ENCODE measurements at regions not wholly inside any gene's neighbourhood (a gene's known extent, or its start where the extent isn't known, plus 50 kb on each side); places are given as distances from the start of the nearest gene placed in this dataset.
A peak's percentile ranks its signal among the peaks of the same experiment; 100 is the strongest.

GRCh38 chrX:94576367-94577004, 902.5 kb downstream of the FAM133A start:
- Histone ChIP-seq H3K36me3 (no peaks in the 10 kb centered on the region), H3K4me1 (no peaks in the 10 kb centered on the region), H3K4me2 (no peak overlapping the region), H3K27ac (no peak overlapping the region), H3K9ac (no peak overlapping the region), H3K9me3 (replicated peaks in 1 of 11) (no peaks in the 10 kb centered on the region; a peak in 1 of 22 replicates), H4K20me1 (no peaks in the 10 kb centered on the region; a peak in 1 of 22 replicates), H3K27me3 (peaks cover 20 to 91% (median 75%) of the 10 kb centered on the region in 11 experiments; a peak in 20 of 22 replicates), H3K4me3 (no peak overlapping the region)
- TF ChIP-seq Cebpa-rat (IDR thresholded peaks at IDR 0.05) = no peak

- Histone ChIP-seq H3K9ac (no peak overlapping the region), H3K27me3 (peaks cover 9 to 79% (median 48%) of the 10 kb centered on the region in 11 experiments; a peak in 18 of 22 replicates), H3K4me2 (no peak overlapping the region), H3K4me1 (no peaks in the 10 kb centered on the region), H3K4me3 (no peak overlapping the region), H3K27ac (no peak overlapping the region), H3K9me3 (replicated peaks in 1 of 11) (no peaks in the 10 kb centered on the region), H4K20me1 (no peaks in the 10 kb centered on the region; a peak in 1 of 22 replicates), H3K36me3 (no peaks in the 10 kb centered on the region)
- no peak for TF ChIP-seq Cebpa-rat (IDR thresholded peaks at IDR 0.05)
Observed at GRCh38 chrX:94600077-94600476, 926.1 kb downstream of the FAM133A start.

GRCh38 chrX:94612140-94612539, 938.1 kb downstream of the FAM133A start:
- Histone ChIP-seq H3K36me3 (no peaks in the 10 kb centered on the region), H4K20me1 (0 out of 22 replicates have a peak, but pooled peaks cover 0 to 7% (median 0%) of the 10 kb centered on the region in 11 experiments), H3K4me2 (no peak overlapping the region), H3K27ac (no peak overlapping the region), H3K9me3 (replicated peaks in 1 of 11) (peaks cover 0 to 11% (median 8%) of the 10 kb centered on the region in 11 experiments; a peak in 16 of 22 replicates), H3K4me3 (no peak overlapping the region), H3K4me1 (no peaks in the 10 kb centered on the region), H3K9ac (no peak overlapping the region), H3K27me3 (peaks cover 36 to 95% (median 79%) of the 10 kb centered on the region in 11 experiments; a peak in 21 of 22 replicates)
- TF ChIP-seq Cebpa-rat (IDR thresholded peaks at IDR 0.05) = no peak

DNA sequence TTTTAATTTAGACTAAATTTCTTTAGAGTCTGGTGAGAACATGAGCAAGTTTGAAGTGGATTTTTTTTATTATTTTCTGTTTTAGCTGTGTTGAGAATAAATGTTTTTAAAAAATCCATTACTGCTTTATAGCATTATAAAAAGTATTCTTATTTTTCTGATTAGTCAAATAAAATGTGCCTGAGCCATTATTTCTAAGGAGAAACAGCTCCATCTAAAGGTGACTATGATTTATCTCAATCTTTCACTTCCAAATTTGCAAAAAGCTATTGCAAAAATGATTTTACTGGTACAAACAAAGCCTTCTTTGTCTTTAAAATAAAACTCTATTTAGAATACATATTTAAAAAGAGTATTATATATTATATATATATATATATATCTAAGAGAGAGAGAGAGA, 959.2 kb downstream of the FAM133A start:
- Histone ChIP-seq H3K4me3 (no peak overlapping the region), H3K27me3 (peaks cover 0 to 45% (median 20%) of the 10 kb centered on the region in 11 experiments; a peak in 15 of 22 replicates), H3K9ac (no peak overlapping the region), H3K27ac (no peak overlapping the region), H3K4me2 (no peak overlapping the region), H3K9me3 (replicated peaks in 1 of 11) (peaks cover 31 to 42% (median 35%) of the 10 kb centered on the region in 11 experiments), H3K4me1 (no peaks in the 10 kb centered on the region), H3K36me3 (no peaks in the 10 kb centered on the region), H4K20me1 (no peaks in the 10 kb centered on the region)
- TF ChIP-seq Cebpa-rat (IDR thresholded peaks at IDR 0.05) = no peak

GRCh38 chrX:94635003-94635402, 961.0 kb downstream of the FAM133A start:
- no peaks in the 10 kb centered on the region for H4K20me1 ChIP-seq
- H3K27ac ChIP-seq = no peak overlapping the region
- H3K36me3 ChIP-seq = no peaks in the 10 kb centered on the region
- no peaks in the 10 kb centered on the region for H3K4me1 ChIP-seq
- no peak overlapping the region for H3K9ac ChIP-seq
- H3K4me3 ChIP-seq = peak overlapping the region in 1 of 10 experiments; percentile 7; a peak in 1 of 20 replicates
- H3K4me2 ChIP-seq = no peak overlapping the region
- no peak for TF ChIP-seq Cebpa-rat (IDR thresholded peaks at IDR 0.05)
- H3K9me3 ChIP-seq (replicated peaks in 1 of 11) = peaks cover 31 to 52% (median 38%) of the 10 kb centered on the region in 11 experiments
- H3K27me3 ChIP-seq = peaks cover 0 to 44% (median 25%) of the 10 kb centered on the region in 11 experiments; a peak in 20 of 22 replicates

- Histone ChIP-seq H3K27me3 (peaks cover 28 to 96% (median 70%) of the 10 kb centered on the region in 11 experiments), H3K4me3 (no peak overlapping the region), H3K27ac (no peak overlapping the region), H3K36me3 (no peaks in the 10 kb centered on the region), H4K20me1 (peaks cover 0 to 4% (median 0%) of the 10 kb centered on the region in 11 experiments; a peak in 1 of 22 replicates), H3K4me2 (no peak overlapping the region), H3K9me3 (replicated peaks in 1 of 11) (0 out of 22 replicates have a peak, but pooled peaks cover 0 to 4% (median 0%) of the 10 kb centered on the region in 11 experiments), H3K9ac (no peak overlapping the region), H3K4me1 (no peaks in the 10 kb centered on the region)
- TF ChIP-seq Cebpa-rat (IDR thresholded peaks at IDR 0.05) = no peak
Observed at GRCh38 chrX:94645726-94646125, 971.7 kb downstream of the FAM133A start.

DNA sequence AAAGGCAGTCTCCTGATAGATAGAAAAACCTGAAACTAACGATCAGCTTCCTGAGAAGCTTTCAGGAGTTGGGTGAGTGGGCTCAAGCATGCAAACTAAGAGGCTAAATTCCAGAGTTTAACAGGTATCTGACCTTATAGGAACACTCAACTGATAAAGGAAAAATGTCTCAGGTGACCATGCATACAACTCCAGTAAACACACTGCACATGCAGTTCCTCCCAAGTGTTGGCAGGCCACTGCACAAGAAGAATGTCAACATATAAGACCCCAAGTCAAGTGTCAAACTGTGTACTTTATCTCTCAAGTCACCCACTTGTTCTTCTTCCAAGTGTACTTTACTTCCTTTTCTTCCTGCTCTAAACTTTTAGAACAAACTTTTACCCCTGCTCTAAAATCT, 981.2 kb downstream of the FAM133A start:
- Histone ChIP-seq H3K9ac (no peak overlapping the region), H3K27me3 (peaks cover 10 to 93% (median 70%) of the 10 kb centered on the region in 11 experiments), H3K4me1 (no peaks in the 10 kb centered on the region), H3K36me3 (no peaks in the 10 kb centered on the region), H3K27ac (no peak overlapping the region), H4K20me1 (no peaks in the 10 kb centered on the region; a peak in 1 of 22 replicates), H3K4me3 (no peak overlapping the region), H3K9me3 (replicated peaks in 1 of 11) (peaks cover 16 to 26% (median 19%) of the 10 kb centered on the region in 11 experiments), H3K4me2 (no peak overlapping the region)
- TF ChIP-seq Cebpa-rat (IDR thresholded peaks at IDR 0.05) = no peak

GRCh38 chrX:94662689-94663088, 988.7 kb downstream of the FAM133A start:
- Histone ChIP-seq H3K27me3 (peaks cover 4 to 77% (median 56%) of the 10 kb centered on the region in 11 experiments; a peak in 21 of 22 replicates), H3K36me3 (no peaks in the 10 kb centered on the region), H3K4me3 (no peak overlapping the region), H3K9me3 (replicated peaks in 1 of 11) (peaks cover 14 to 21% (median 18%) of the 10 kb centered on the region in 11 experiments), H4K20me1 (no peaks in the 10 kb centered on the region; a peak in 2 of 22 replicates), H3K4me2 (no peak overlapping the region), H3K9ac (no peak overlapping the region), H3K4me1 (no peaks in the 10 kb centered on the region), H3K27ac (no peak overlapping the region)
- no peak for TF ChIP-seq Cebpa-rat (IDR thresholded peaks at IDR 0.05)

DNA sequence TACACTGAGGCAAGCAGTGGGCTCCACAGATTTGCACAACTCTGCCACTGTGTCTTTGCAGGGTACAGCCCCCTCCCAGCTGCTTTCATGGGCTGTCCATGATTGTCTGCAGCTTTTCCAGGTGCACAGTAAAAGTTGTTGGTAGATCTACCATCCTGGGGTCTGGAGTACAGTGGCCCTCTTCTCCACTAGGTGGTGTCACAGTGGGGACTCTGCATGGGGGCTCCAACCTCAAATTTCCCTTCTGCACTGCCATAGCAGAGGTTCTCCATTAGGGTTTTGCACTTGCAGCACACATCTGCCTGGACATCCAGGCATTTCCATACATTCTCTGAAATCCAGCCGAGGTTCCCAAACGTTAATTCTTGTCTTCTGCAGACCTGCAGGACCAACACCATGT, 1002.3 kb downstream of the FAM133A start:
- H3K4me3 ChIP-seq = no peak overlapping the region
- no peak overlapping the region for H3K27ac ChIP-seq

More for the DNA sequence above, 1002.3 kb downstream of the FAM133A start:
- Histone ChIP-seq H4K20me1 (0 out of 22 replicates have a peak, but pooled peaks cover 0 to 6% (median 0%) of the 10 kb centered on the region in 11 experiments), H3K9me3 (replicated peaks in 1 of 11) (peaks cover 0 to 10% (median 0%) of the 10 kb centered on the region in 11 experiments; a peak in 4 of 22 replicates), H3K27me3 (peaks cover 30 to 98% (median 91%) of the 10 kb centered on the region in 11 experiments; a peak in 21 of 22 replicates), H3K9ac (no peak overlapping the region), H3K4me2 (no peak overlapping the region), H3K4me1 (peaks cover 0 to 7% (median 0%) of the 10 kb centered on the region in 10 experiments; a peak in 2 of 20 replicates), H3K36me3 (no peaks in the 10 kb centered on the region)
- TF ChIP-seq Cebpa-rat (IDR thresholded peaks at IDR 0.05) = no peak

All from BLaER1 treated with 17β-estradiol and CSF1 and Interleukin-3, amounts not matched to agents 10 nM and 100 nM (cell line).